GM19324 (cell line): ENCODE measurements at regions not wholly inside any gene's neighbourhood (a gene's known extent, or its start where the extent isn't known, plus 50 kb on each side); places are given as distances from the start of the nearest gene placed in this dataset.
"Not testable (repeated sequence)": the region's sequence is repeated elsewhere in the genome, so short reads cannot be mapped to it uniquely, and the experiment has no call there.

Experiments
- ATAC-seq: cut with Tn5 transposase; IDR thresholded peaks from one replicate; pipeline ENCODE4 v1.9.1; 2021; ENCODE audit warnings: mild to moderate bottlenecking, moderate library complexity; ENCODE audit not compliant: unreplicated experiment, low FRiP score

GRCh38 chr5:1961952-1962595 lies 79.3 kb upstream of the IRX4 start:
- no peak for ATAC-seq

- no peak for ATAC-seq
Measured at GRCh38 chr5:1961304-1961946, 78.7 kb upstream of the IRX4 start.

GRCh38 chr5:1960595-1961303 lies 78.0 kb upstream of the IRX4 start:
- no peak for ATAC-seq

GRCh38 chr5:1959725-1960581 lies 77.2 kb upstream of the IRX4 start:
- no peak for ATAC-seq

DNA sequence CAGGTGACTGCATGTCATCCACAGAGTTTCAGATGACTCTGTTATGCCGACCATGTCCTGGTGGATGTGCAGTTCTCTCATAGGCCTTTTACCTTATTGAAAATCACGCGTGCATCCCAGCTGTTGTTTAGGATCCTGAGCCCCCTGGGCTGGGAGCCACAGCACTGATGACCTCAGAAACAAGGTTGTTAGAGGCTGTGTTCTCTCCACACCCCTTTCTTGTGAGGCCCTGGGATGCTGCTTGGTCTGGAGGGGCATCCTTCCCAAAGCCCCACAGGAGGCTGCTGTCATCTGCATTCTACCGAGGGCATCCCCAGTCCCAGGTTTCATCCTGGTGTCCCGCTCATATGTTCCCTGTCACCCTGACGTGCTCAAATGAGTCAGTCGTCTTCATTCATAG lies 76.5 kb upstream of the IRX4 start:
- ATAC-seq, result no peak

GRCh38 chr5:1958211-1959010 lies 75.7 kb upstream of the IRX4 start:
- no peak for ATAC-seq

GRCh38 chr5:1955586-1955985 lies 72.9 kb upstream of the IRX4 start:
- ATAC-seq, result no peak

- not testable (repeated sequence) for ATAC-seq
Measured at GRCh38 chr5:1953710-1954109, 71.0 kb upstream of the IRX4 start.

DNA sequence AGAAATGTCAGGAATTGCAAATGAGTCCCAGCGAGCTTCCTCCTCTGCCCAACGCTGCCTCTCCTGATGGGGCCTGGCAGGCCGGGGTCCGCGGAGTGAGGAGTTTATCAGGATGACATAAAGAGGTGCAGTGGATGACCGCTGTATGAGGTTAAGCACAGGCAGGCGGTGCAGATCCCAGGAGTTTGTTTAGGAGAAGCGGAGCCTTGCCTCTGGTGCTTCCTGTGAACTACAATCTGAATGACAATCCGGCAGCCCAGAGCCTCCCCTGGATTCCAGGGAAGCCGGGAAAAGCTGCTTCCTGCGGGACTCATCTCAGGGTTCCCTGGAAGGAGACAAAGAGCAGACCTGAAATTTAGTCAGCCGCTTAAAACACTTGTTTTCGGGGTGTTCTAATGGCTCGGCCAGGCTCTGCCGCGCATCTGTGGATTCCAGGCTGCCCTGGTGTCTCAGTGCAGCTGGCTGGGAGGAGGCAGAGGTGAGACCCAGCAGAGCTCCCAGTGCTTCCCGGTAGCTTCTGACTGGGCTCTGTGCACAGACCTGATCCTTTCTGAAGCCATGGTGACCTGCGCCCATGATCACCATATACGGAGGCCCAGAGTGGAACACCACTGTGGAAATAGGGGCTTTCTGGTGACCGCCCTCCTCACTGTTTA lies 69.8 kb upstream of the IRX4 start:
- no peak for ATAC-seq

DNA sequence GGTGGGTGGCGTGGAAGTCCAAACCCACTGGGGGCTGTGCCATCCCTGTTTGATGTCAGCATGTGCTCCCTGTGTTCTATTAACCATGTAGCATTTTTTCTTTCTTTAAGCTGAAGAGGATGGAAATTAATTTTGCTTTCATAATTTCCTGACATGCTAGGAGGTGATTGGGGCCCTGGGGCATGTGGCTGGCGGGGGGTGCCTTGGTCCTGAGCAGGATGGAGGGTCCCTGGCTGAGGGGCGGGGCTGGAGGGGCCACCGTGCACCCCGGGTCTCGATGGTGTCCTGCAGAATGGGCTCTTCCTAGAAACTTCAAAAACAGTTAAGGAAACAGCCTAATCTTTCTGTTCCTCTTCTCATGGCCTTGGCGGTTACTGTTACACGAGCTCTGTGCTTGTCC lies 69.3 kb upstream of the IRX4 start:
- no peak for ATAC-seq

DNA sequence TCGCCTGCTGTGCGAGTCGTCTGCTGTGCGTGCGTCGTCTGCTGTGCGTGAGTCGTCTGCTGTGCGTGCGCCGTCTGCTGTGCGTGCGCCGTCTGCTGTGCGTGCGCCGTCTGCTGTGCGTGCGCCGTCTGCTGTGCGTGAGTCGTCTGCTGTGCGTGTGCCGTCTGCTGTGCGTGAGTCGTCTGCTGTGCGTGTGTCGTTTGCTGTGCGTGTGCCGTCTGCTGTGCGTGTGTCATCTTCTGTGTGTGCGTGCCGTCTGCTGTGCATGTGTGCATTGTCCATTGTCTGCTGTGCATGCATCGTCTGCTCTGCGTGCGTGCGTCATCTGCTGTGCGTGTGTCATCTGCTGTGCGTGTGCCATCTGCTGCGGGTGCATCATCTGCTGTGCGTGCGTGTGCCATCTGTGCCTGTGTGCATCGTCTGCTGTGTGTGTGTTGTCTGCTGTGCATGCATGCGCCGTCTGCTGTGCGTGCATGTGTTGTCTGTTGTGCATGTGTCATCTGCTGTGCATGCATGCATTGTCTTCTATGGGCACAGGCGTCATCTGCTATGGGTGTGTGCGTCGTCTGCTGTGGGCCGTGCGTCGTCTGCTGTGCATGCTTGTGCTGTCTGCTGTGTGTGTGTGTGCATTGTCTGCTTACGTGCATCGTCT lies 68.6 kb upstream of the IRX4 start:
- ATAC-seq, result no peak

DNA sequence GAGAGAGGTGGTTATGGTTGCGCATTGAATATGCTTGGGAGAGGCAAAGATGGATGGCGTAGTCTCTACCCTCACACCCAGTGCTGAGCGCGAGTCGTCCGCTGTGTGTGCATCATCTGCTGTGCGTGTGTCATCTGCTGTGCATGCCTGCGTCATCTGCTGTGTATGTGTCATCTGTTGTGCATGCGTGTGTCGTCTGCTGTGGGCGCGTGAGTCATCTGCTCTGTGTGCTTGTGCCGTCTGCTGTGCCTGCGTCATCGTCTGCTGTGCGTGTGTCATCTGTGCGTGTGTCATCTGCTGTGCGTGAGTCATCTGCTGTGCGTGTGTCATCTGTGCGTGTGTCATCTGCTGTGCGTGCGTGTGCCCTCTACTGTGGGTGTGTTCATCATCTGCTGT lies 68.0 kb upstream of the IRX4 start:
- ATAC-seq, result no peak

DNA sequence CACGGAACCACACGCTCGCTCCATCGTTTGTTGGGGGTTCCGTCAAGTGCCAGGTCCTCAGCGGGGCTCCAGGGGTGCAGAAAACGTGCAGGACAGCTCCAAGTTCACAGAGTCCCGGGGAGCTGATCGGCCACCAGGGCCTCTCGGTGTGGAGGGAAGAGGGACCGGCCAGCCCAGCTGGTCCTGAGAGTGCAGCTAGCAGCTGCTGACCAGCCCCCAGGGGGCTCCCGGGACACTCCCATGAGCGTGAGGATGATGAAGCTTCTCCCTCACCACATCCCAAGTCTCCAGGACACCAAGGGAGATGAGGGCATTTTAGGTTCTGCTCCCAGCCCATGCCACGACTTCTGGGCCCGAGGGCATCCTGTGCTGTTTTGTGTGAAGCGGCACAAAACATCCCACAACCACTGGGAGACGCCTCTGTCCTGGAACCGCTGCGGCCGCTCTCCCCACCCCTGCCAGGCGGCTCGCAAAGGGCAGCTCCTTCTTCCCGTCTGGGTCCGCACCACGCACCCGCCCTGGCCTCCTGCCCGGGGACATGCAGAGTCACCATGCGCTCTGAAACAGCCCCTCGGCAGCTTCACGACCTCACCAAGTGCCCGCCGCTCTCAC lies 67.5 kb upstream of the IRX4 start:
- ATAC-seq, result no peak

GRCh38 chr5:1949253-1949652 lies 66.5 kb upstream of the IRX4 start:
- ATAC-seq, result no peak

DNA sequence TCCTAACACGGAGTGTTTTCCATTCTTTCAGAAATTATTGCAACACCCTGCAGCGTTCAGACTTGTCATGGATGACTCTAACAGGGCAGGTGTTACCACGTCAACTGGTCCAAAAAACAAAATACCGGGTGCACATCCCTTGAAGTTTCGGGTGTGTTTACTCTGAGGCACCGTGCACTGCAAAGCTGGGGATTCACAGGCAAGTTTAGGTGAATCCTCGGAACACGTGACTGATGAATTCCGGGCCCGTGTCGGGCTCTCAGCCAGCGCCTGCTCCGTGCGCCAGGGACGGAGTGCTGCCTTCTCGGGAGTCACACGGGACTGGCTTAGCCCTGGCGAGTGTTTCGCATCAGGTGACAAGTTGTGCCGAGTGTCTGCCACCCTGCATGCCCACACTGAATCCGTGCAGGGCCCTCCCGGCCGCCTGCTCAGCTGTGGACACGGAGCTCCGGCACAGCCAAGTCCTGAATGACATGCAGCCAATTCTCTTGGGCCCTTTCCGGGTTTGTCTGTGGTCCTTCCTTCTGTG lies 66.0 kb upstream of the IRX4 start:
- ATAC-seq, result no peak

DNA sequence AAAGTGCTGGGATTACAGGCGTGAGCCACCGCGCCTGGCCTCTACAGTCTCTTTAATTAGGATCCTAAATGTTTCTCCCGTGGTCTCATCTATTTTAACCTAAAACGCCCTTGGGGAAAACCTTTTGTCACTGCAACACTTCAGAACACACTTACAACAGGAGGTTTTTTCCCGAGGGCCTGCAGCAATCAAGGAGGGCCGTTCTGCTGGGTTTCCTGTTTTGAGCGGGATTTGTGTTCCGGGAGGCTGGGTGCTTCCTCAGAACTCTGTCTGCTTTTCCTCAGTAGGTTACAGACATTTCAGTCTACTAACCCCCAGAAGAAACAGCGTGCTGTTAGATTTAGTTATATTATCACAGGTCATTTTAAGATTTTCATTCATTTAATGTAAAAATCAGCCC lies 65.4 kb upstream of the IRX4 start:
- no peak for ATAC-seq

DNA sequence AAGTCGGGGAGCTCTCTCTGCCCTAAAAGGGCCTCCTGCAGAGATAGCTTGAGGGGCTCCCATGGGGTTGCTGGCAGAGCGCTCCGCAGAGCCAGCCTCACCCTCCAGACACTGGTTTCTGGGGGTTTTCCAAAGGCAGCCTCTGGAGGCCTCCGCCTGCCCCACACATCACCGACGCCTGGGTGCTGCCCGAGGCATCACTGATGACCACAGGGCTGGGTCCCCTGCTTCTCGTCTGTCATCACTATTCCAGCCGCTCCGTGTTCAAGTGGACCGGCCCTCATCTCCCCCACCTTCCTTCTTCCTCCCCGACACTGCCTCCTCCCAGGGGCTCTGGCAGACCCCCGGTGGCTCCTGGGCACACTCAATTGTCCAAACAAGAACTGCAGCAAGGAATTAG lies 64.1 kb upstream of the IRX4 start:
- ATAC-seq, result no peak

- ATAC-seq, result no peak
Measured at GRCh38 chr5:1946122-1946677, 63.5 kb upstream of the IRX4 start.
